B cell (primary cell): ENCODE measurements at regions not wholly inside any gene's neighbourhood (a gene's known extent, or its start where the extent isn't known, plus 50 kb on each side); places are given as distances from the start of the nearest gene placed in this dataset.

Experiments
- ATAC-seq: fragments of 200-7000 bp; cut with Tn5 transposase; one replicate; pipeline ENCODE4 v1.10.0; 2021; ENCODE audit warnings: low read depth, mild to moderate bottlenecking, moderate number of reproducible peaks, moderate library complexity
- CTCF ChIA-PET: fragments of 350-600 bp; sonication (Branson Sonifier 250); formaldehyde crosslinking; loops from one replicate; lab custom pipeline; 2021; ENCODE audit warnings: antibody characterized with exemption, inconsistent platforms; lab: Charles Lee
- POLR2A ChIA-PET: fragments of 350-600 bp; sonication (Branson Sonifier 250); formaldehyde crosslinking; loops from one replicate; lab custom pipeline; 2021; ENCODE audit warnings: antibody characterized with exemption; lab: Charles Lee
- DNase-seq: peaks from one replicate; pipeline ENCODE4 v3.0.0; 2013
- H2AFZ ChIP-seq: 2 replicates; pipeline ENCODE4 v1.6.1; 2012; ENCODE audit warnings: mild to moderate bottlenecking, low read depth, low read length; ENCODE audit not compliant: insufficient read depth, poor library complexity, severe bottlenecking
- H3K27ac ChIP-seq, 2 donors: 1 replicate in 1 of 2; 2 replicates in 1 of 2; pipeline ENCODE4 v1.5.1; 2012 to 2013; ENCODE audit warnings: low read length in 2 of 2, mild to moderate bottlenecking in 2 of 2, moderate library complexity in 1 of 2
- H3K27me3 ChIP-seq, 4 experiments: fragments of 200-600 bp in 1 of 4; sonication (generic) in 1 of 4; replicated peaks in 1 of 4; 1 replicate in 2 of 4; 2 replicates in 2 of 4; pipeline versions ENCODE4 v1.6.1 to v1.7.0; 2013 to 2016; ENCODE audit warnings: low read length in 3 of 4, mild to moderate bottlenecking in 2 of 4, mixed read lengths in 1 of 4, moderate library complexity in 1 of 4; ENCODE audit not compliant: insufficient read depth in 4 of 4, control insufficient read depth in 3 of 4; ENCODE audit errors: control extremely low read depth in 1 of 4
- H3K36me3 ChIP-seq, 2 experiments: replicated peaks in 1 of 2; 1 replicate in 1 of 2; 2 replicates in 1 of 2; pipeline versions ENCODE4 v1.6.1 to v1.7.1; 2013; ENCODE audit warnings: low read length in 1 of 2; ENCODE audit not compliant: insufficient read depth in 2 of 2, control insufficient read depth in 1 of 2; ENCODE audit errors: control extremely low read depth in 1 of 2, extremely low read depth in 1 of 2
- H3K4me1 ChIP-seq, 2 donors: fragments of 200-600 bp in 1 of 2; sonication (generic) in 1 of 2; 1 replicate in 1 of 2; 2 replicates in 1 of 2; pipeline versions ENCODE4 v1.5.1 to v1.6.1; 2013 to 2017; ENCODE audit warnings: low read length in 2 of 2; ENCODE audit not compliant: control insufficient read depth in 2 of 2, insufficient read depth in 2 of 2
- H3K4me2 ChIP-seq: replicated peaks from 2 replicates; pipeline ENCODE3; 2012; ENCODE audit warnings: mild to moderate bottlenecking, low read depth, low read length; ENCODE audit not compliant: poor library complexity, severe bottlenecking
- H3K4me3 ChIP-seq, 5 experiments: fragments of 200-600 bp in 1 of 5; sonication (generic) in 1 of 5; 1 replicate in 3 of 5; 2 replicates in 2 of 5; pipeline versions ENCODE4 v1.5.1 to v1.7.0; 2011 to 2016; ENCODE audit warnings: low read length in 4 of 5, mild to moderate bottlenecking in 4 of 5, low read depth in 2 of 5, control low read depth in 1 of 5, moderate library complexity in 1 of 5; ENCODE audit not compliant: insufficient read depth in 1 of 5; ENCODE audit errors: control extremely low read depth in 1 of 5, extremely low read depth in 1 of 5
- H3K79me2 ChIP-seq: fragments of 200-600 bp; sonication (generic); one replicate; pipeline ENCODE4 v1.6.0; 2016; ENCODE audit warnings: low read length; ENCODE audit not compliant: control insufficient read depth, insufficient read depth
- H3K9ac ChIP-seq: fragments of 200-600 bp; sonication (generic); 2 replicates; pipeline ENCODE4 v1.6.1; 2017; ENCODE audit warnings: mild to moderate bottlenecking, low read length, moderate library complexity
- H3K9me3 ChIP-seq, 3 donors: one replicate each; pipeline versions ENCODE4 v1.6.1 to v1.7.1; 2013; ENCODE audit warnings: low read length in 2 of 3; ENCODE audit not compliant: control insufficient read depth in 2 of 3, insufficient read depth in 1 of 3; ENCODE audit errors: control extremely low read depth in 1 of 3
- H4K20me1 ChIP-seq: 2 replicates; pipeline ENCODE4 v1.6.0; 2012; ENCODE audit warnings: mild to moderate bottlenecking, low read length; ENCODE audit not compliant: insufficient read depth, control insufficient read depth, poor library complexity, severe bottlenecking
- H3K27ac Mint-ChIP-seq: one replicate; pipeline ENCODE4 v1.8.0; 2021; ENCODE audit warnings: mixed read lengths
- H3K27me3 Mint-ChIP-seq: one replicate; pipeline ENCODE4 v1.8.0; 2021; ENCODE audit warnings: mixed read lengths
- H3K4me1 Mint-ChIP-seq: one replicate; pipeline ENCODE4 v1.8.0; 2021; ENCODE audit warnings: mixed read lengths
- H3K4me3 Mint-ChIP-seq: one replicate; pipeline ENCODE4 v1.8.0; 2021; ENCODE audit warnings: mixed read lengths
- H3K9me3 Mint-ChIP-seq: one replicate; pipeline ENCODE4 v1.8.0; 2022; ENCODE audit warnings: mixed read lengths; ENCODE audit not compliant: insufficient read depth
- EZH2 ChIP-seq: IDR thresholded peaks from 2 replicates; pipeline ENCODE4 v1.6.1; 2012; ENCODE audit warnings: borderline replicate concordance, low read depth, mild to moderate bottlenecking, moderate library complexity, low read length; ENCODE audit not compliant: insufficient read depth, poor library complexity, severe bottlenecking
- WGBS: methylation state at CpG from one replicate; pipeline ENCODE4 v1.1.5; 2013; ENCODE audit warnings: missing lambda C conversion rate; ENCODE audit not compliant: insufficient coverage; 5-methylcytosine and 5-hydroxymethylcytosine counted together
- intact Hi-C: fragments of 100-400 bp; cut with micrococcal nuclease; formaldehyde crosslinking; loops from one replicate; pipeline ENCODE4 v1.10.0; 2022
- TF ChIP-seq, protein P1 (sequence below): fragments of 200-600 bp; IDR thresholded peaks from one replicate; pipeline ENCODE4 v1.8.0; 2022; ENCODE audit warnings: antibody characterized with exemption, mild to moderate bottlenecking

- no peak overlapping the region for H3K4me2 ChIP-seq
- H3K9me3 Mint-ChIP-seq, result no peaks in the 10 kb centered on the region
- H3K36me3 ChIP-seq, result no peaks in the 10 kb centered on the region
- intact Hi-C loops, result no loop called here
- H3K27me3 Mint-ChIP-seq, result peaks cover 8% of the 10 kb centered on the region
- peaks cover 0 to 10% (median 0%) of the 10 kb centered on the region in 3 donors for H3K9me3 ChIP-seq
- H3K79me2 ChIP-seq, result no peaks in the 10 kb centered on the region
- H3K4me1 ChIP-seq, result no peaks in the 10 kb centered on the region
- H3K4me3 Mint-ChIP-seq, result no peak overlapping the region
- no peaks in the 10 kb centered on the region for H3K27me3 ChIP-seq
- H3K27ac Mint-ChIP-seq, result no peak overlapping the region
- ChIA-PET POLR2A (no interaction called here), CTCF (no interaction called here)
- TF ChIP-seq, protein P1, sequence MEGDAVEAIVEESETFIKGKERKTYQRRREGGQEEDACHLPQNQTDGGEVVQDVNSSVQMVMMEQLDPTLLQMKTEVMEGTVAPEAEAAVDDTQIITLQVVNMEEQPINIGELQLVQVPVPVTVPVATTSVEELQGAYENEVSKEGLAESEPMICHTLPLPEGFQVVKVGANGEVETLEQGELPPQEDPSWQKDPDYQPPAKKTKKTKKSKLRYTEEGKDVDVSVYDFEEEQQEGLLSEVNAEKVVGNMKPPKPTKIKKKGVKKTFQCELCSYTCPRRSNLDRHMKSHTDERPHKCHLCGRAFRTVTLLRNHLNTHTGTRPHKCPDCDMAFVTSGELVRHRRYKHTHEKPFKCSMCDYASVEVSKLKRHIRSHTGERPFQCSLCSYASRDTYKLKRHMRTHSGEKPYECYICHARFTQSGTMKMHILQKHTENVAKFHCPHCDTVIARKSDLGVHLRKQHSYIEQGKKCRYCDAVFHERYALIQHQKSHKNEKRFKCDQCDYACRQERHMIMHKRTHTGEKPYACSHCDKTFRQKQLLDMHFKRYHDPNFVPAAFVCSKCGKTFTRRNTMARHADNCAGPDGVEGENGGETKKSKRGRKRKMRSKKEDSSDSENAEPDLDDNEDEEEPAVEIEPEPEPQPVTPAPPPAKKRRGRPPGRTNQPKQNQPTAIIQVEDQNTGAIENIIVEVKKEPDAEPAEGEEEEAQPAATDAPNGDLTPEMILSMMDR, result no peak
- TF ChIP-seq EZH2, result no peak
- no peak for DNase-seq
- H3K4me3 ChIP-seq, result no peak overlapping the region
- no peaks in the 10 kb centered on the region for H3K4me1 Mint-ChIP-seq
- no peak overlapping the region for H2AFZ ChIP-seq
- no peaks in the 10 kb centered on the region for H4K20me1 ChIP-seq
- no peak overlapping the region for H3K9ac ChIP-seq
- H3K27ac ChIP-seq, result no peak overlapping the region
- WGBS, result 79% methylated on average over 2 of the region's 3 CpGs
- ATAC-seq, result no peak
Observed at GRCh38 chr11:112831969-112832766, 129.1 kb upstream of the NCAM1 start.

DNA sequence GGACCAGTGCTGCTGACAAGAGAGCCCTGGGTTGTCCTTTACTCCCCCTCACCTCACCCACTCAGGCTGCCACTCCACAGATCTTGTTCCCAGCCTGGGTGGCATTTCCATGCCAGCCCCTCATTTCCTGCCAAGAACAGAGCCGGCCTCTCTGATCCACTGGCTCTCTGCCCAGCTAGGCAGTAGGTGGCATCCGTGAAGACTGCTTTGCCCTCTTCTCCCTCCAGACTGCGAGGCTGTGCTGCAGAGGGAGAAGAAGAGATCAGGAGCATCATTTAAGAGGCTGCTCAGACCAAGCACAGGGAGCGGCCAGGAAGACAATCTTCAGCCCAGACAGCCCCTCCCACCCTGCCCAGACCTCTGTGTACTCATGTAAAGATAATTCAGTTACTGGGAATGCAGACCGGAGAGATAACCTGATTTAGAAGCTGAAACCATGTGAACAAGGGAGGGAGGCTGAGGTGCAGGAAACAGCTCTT is 126.9 kb upstream of the NCAM1 start:
- H3K9me3 ChIP-seq, result peaks cover 0 to 10% (median 0%) of the 10 kb centered on the region in 3 donors
- no peak overlapping the region for H2AFZ ChIP-seq
- H3K79me2 ChIP-seq, result no peaks in the 10 kb centered on the region
- no peak overlapping the region for H3K4me3 ChIP-seq
- CTCF ChIA-PET, result no interaction called here
- no peak overlapping the region for H3K27ac Mint-ChIP-seq
- DNase-seq (no peak), ATAC-seq (no peak)
- no peak for TF ChIP-seq EZH2
- TF ChIP-seq, protein P1, result no peak
- 60% methylated on average over 1 of the region's 5 CpGs for WGBS
- H3K4me1 ChIP-seq, result no peaks in the 10 kb centered on the region
- no peaks in the 10 kb centered on the region for H3K9me3 Mint-ChIP-seq
- H3K36me3 ChIP-seq, result no peaks in the 10 kb centered on the region
- H4K20me1 ChIP-seq, result no peaks in the 10 kb centered on the region
- H3K27ac ChIP-seq, result no peak overlapping the region
- no peak overlapping the region for H3K9ac ChIP-seq
- H3K4me2 ChIP-seq, result no peak overlapping the region
- peaks cover 3% of the 10 kb centered on the region for H3K27me3 Mint-ChIP-seq
- no peak overlapping the region for H3K4me3 Mint-ChIP-seq
- intact Hi-C loops, result no loop called here
- no peaks in the 10 kb centered on the region for H3K4me1 Mint-ChIP-seq
- no peaks in the 10 kb centered on the region for H3K27me3 ChIP-seq
- POLR2A ChIA-PET, result no interaction called here
